ENCODE measurements at regions not wholly inside any gene's neighbourhood (a gene's known extent, or its start where the extent isn't known, plus 50 kb on each side); places are given as distances from the start of the nearest gene placed in this dataset.

DNA sequence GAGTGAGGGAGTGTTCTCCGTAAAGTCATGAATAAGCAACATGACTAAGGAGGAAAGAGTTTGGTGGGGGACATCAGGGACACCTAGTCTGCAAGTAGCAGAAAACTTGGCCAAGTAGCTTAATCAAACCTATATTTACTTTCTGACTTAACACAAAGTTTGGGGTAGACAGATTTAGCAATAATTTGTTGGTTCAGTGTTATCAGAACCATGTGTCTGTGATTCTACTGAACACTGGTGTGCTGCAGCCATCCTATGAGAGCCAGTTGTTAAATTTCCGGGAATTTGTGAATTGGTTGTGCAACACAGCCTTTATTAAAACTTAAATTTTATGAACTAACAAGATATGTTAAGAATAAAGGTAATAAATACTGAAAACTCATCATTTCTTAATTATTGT is 469.3 kb downstream of the C4orf33 start:
- DNase-seq (ENCODE audit: low read depth) = no peak

DNA sequence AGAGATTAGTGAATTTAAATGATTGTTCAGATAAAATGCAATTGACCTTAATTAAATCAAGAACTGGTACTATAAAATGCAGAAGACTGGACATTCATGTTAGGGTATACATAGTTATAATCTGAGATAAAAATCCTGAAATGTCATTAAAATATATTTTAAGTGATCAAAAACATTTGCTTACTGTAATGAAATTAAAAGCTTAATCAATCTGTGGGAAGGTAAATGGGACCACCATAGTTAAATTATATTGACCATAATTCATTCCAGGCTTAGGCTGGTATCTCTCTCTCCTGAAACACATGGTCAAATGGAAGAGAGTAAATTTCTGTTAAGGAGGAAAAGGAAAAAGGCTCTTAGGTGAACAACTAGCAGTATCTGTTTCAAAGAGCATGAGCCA is 474.4 kb downstream of the C4orf33 start:
- TF ChIP-seq, protein P1, sequence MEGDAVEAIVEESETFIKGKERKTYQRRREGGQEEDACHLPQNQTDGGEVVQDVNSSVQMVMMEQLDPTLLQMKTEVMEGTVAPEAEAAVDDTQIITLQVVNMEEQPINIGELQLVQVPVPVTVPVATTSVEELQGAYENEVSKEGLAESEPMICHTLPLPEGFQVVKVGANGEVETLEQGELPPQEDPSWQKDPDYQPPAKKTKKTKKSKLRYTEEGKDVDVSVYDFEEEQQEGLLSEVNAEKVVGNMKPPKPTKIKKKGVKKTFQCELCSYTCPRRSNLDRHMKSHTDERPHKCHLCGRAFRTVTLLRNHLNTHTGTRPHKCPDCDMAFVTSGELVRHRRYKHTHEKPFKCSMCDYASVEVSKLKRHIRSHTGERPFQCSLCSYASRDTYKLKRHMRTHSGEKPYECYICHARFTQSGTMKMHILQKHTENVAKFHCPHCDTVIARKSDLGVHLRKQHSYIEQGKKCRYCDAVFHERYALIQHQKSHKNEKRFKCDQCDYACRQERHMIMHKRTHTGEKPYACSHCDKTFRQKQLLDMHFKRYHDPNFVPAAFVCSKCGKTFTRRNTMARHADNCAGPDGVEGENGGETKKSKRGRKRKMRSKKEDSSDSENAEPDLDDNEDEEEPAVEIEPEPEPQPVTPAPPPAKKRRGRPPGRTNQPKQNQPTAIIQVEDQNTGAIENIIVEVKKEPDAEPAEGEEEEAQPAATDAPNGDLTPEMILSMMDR (IDR thresholded peaks at IDR 0.05; ENCODE audit: insufficient read depth, low read depth, low read length, missing control alignments) = no peak
- no peak for DNase-seq (ENCODE audit: low read depth)
- H3K4me3 ChIP-seq (ENCODE audit: low read length) = no peak overlapping the region

More for the DNA sequence above, 469.3 kb downstream of the C4orf33 start:
- TF ChIP-seq, protein P1 (IDR thresholded peaks at IDR 0.05; ENCODE audit: insufficient read depth, low read depth, low read length, missing control alignments) = no peak
- H3K4me3 ChIP-seq (ENCODE audit: low read length) = no peak overlapping the region

DNA sequence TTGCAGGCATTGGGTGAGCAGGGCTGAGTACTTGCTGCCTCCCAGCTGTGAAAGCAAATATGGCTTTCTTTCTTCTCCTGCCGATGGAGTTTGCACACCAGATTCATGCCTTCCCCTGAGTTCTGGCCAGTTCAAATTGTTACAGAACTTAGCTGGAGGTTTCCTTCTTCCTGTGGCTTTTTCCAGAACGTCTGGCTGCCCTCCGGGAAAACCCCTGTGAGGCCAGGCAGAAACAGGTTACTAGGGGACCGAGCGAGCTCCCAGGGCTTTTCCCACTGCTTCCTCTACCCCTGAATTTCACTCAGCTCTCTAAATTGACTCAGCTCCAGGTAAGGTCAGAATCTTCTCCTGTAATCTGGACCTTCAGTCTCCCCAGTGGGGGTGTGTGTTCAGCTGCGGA is 482.4 kb downstream of the C4orf33 start:
- no peak for DNase-seq (ENCODE audit: low read depth)
- no peak overlapping the region for H3K4me3 ChIP-seq (ENCODE audit: low read length)
- TF ChIP-seq, protein P1 (IDR thresholded peaks at IDR 0.05; ENCODE audit: insufficient read depth, low read depth, low read length, missing control alignments) = no peak

DNA sequence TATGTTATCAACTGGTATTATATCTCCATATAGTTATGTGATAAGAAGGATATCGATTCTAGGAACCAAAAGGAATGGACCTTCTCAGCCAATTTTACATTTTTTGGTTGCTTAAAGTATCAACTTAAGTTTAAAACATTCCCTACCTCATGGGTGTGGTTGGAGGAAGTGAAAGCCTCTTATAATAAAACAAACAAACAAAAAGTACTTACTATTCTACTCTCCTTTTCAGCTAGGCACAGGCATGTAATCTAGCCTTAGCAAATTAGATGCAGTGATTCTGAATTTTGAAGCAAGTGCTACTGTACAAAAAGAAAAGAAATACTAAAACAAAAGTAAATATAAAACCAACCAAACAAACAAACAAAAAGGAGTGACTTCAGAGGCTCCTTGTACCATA is 485.4 kb downstream of the C4orf33 start:
- H3K4me3 ChIP-seq (ENCODE audit: low read length) = no peak overlapping the region
- TF ChIP-seq, protein P1 (IDR thresholded peaks at IDR 0.05; ENCODE audit: insufficient read depth, low read depth, low read length, missing control alignments) = no peak
- no peak for DNase-seq (ENCODE audit: low read depth)

DNA sequence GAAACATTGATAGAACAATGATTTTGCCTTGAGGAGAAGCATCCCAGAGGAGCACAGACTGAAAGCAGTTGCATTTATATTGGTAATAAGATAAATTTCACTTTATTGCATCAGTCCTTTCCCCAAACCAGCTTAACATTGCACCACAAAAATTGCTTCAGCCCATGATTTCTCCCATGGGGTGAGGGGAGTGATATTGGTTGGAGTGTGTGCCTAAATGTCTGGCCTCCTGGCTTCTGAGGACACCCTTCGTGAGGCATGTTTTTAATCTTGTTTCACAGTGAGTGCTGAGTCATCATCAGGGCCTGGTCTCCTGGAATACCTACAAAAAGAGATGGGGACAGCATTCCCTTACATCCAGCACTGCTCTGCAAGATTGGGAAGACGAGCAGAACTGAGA is 487.9 kb downstream of the C4orf33 start:
- H3K4me3 ChIP-seq (ENCODE audit: low read length) = no peak overlapping the region
- TF ChIP-seq, protein P1 (IDR thresholded peaks at IDR 0.05; ENCODE audit: insufficient read depth, low read depth, low read length, missing control alignments) = no peak
- DNase-seq (ENCODE audit: low read depth) = peak; percentile 14

DNA sequence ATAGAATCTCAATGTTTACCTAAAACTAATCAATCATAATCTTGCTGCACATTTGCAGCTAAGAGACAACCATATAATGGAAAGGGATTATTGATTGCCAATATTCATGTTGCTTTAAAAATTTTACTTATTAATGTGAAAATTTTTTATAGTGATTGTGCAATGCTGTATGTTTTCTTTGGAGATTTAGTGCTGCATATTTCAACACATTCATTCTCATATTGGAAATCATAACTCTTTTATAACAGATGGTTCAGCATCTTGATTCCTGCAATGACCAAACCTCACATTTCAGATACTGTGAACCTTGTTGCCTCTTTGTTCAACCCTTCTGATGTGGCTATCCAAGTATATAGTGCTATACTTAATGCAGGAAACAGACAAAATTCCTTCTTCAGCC is 502.6 kb downstream of the C4orf33 start:
- no peak for DNase-seq (ENCODE audit: low read depth)
- TF ChIP-seq, protein P1 (IDR thresholded peaks at IDR 0.05; ENCODE audit: insufficient read depth, low read depth, low read length, missing control alignments) = no peak
- H3K4me3 ChIP-seq (ENCODE audit: low read length) = no peak overlapping the region

DNA sequence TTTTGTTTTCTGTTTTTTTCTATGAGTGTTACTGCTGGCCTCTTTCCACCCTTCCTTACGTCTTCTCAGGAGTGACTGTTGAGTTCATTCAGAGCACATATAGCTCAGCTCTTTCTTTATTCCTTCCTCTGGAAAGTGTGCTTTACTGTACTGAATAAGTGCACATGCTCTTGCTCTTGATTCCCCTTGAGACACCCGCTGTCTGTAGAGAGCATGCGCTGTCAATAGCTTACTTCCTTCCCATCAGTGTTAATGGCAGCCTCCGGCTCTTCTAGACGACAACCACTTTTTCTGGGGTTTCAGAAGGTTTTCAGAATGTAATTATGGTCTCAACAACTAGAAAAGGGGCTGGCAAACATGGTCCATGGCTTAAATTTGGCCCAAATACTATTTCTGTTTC is 504.9 kb downstream of the C4orf33 start:
- DNase-seq (ENCODE audit: low read depth) = no peak
- TF ChIP-seq, protein P1 (IDR thresholded peaks at IDR 0.05; ENCODE audit: insufficient read depth, low read depth, low read length, missing control alignments) = no peak

More for the DNA sequence above, 504.9 kb downstream of the C4orf33 start:
- no peak overlapping the region for H3K4me3 ChIP-seq (ENCODE audit: low read length)
